Neural cell (in vitro differentiated cells): ENCODE measurements at regions not wholly inside any gene's neighbourhood (a gene's known extent, or its start where the extent isn't known, plus 50 kb on each side); places are given as distances from the start of the nearest gene placed in this dataset.

ENCODE experiments used
- H2AFZ ChIP-seq: fragments of 200-600, 300-800 bp; sonication (generic), shearing (Covaris generic); 2 replicates; pipeline ENCODE4 v1.6.0; 2014; ENCODE audit warnings: low read depth, mild to moderate bottlenecking, antibody characterized with exemption, low read length, moderate library complexity
- H3F3A ChIP-seq: fragments of 200-600 bp; shearing (Covaris generic); 2 replicates; pipeline ENCODE4 v1.6.1; 2016; ENCODE audit warnings: mild to moderate bottlenecking, moderate library complexity, mixed read lengths, antibody characterized with exemption, low read length; ENCODE audit not compliant: insufficient read depth, poor library complexity, severe bottlenecking
- H3K27ac ChIP-seq: fragments of 200-600, 300-800 bp; sonication (generic), shearing (Covaris generic); 2 replicates; pipeline ENCODE4 v1.5.1; 2014; ENCODE audit warnings: mild to moderate bottlenecking, low read length, moderate library complexity
- H3K27me3 ChIP-seq: fragments of 300-800, 200-600 bp; sonication (generic), shearing (Covaris generic); 2 replicates; pipeline ENCODE4 v1.6.0; 2014; ENCODE audit warnings: mild to moderate bottlenecking, low read depth, low read length, moderate library complexity; ENCODE audit not compliant: insufficient read depth
- H3K36me3 ChIP-seq: fragments of 300-800, 200-600 bp; sonication (generic), shearing (Covaris generic); 2 replicates; pipeline ENCODE4 v1.5.1; 2014; ENCODE audit warnings: mild to moderate bottlenecking, antibody characterized with exemption, low read length, moderate library complexity; ENCODE audit not compliant: insufficient read depth
- H3K4me2 ChIP-seq: fragments of 300-800, 200-600 bp; sonication (generic), shearing (Covaris generic); 2 replicates; pipeline ENCODE4 v1.6.0; 2014; ENCODE audit warnings: mild to moderate bottlenecking, low read length
- H3K4me3 ChIP-seq: fragments of 300-800, 200-600 bp; sonication (generic), shearing (Covaris generic); 2 replicates; pipeline ENCODE4 v1.5.1; 2014; ENCODE audit warnings: mild to moderate bottlenecking, low read length, moderate library complexity
- H3K79me2 ChIP-seq: fragments of 200-600 bp; shearing (Covaris generic); replicated peaks from 2 replicates; pipeline ENCODE4 v1.6.0; 2014; ENCODE audit warnings: mild to moderate bottlenecking, low read length, moderate library complexity; ENCODE audit not compliant: insufficient read depth
- H3K9ac ChIP-seq: fragments of 300-800, 200-600 bp; sonication (generic), shearing (Covaris generic); 2 replicates; pipeline ENCODE4 v1.6.1; 2016; ENCODE audit warnings: mild to moderate bottlenecking, low read length, mixed read lengths
- H3K9me2 ChIP-seq: fragments of 200-600 bp; shearing (Covaris generic); 2 replicates; pipeline ENCODE4 v1.6.1; 2016; ENCODE audit warnings: mild to moderate bottlenecking, low read length, mixed read lengths; ENCODE audit not compliant: insufficient read depth
- H3K9me3 ChIP-seq: fragments of 200-600, 300-800 bp; sonication (generic), shearing (Covaris generic); 2 replicates; pipeline ENCODE4 v1.6.1; 2016; ENCODE audit warnings: mild to moderate bottlenecking, mixed run types, low read length, moderate library complexity, mixed read lengths
- H4K20me1 ChIP-seq: fragments of 200-600 bp; shearing (Covaris generic); 2 replicates; pipeline ENCODE4 v1.6.1; 2016; ENCODE audit warnings: mild to moderate bottlenecking, mixed run types; ENCODE audit not compliant: insufficient read depth
- CTCF ChIP-seq: fragments of 450-650 bp; IDR thresholded peaks from 2 replicates; pipeline ENCODE4 v1.5.1; 2014; ENCODE audit warnings: antibody characterized with exemption, mild to moderate bottlenecking, moderate library complexity; ENCODE audit not compliant: poor library complexity, severe bottlenecking
- EP300 ChIP-seq: fragments of 450-650 bp; conservative IDR thresholded peaks from 2 replicates; pipeline ENCODE4 v1.6.1; 2014; ENCODE audit warnings: antibody characterized with exemption, mild to moderate bottlenecking, moderate library complexity; ENCODE audit not compliant: poor library complexity, severe bottlenecking
- EZH2 ChIP-seq: fragments of 200-600, 300-800 bp; shearing (Covaris generic), sonication (generic); IDR thresholded peaks from 2 replicates; pipeline ENCODE4 v1.6.1; 2014; ENCODE audit warnings: antibody characterized with exemption, low read length, borderline replicate concordance, mild to moderate bottlenecking; ENCODE audit not compliant: insufficient read depth, poor library complexity, severe bottlenecking
- MXI1 ChIP-seq: fragments of 450-650 bp; conservative IDR thresholded peaks from 2 replicates; pipeline ENCODE4 v1.6.1; 2014; ENCODE audit warnings: antibody characterized with exemption, mild to moderate bottlenecking; ENCODE audit not compliant: poor library complexity, severe bottlenecking
- POLR2AphosphoS5 ChIP-seq: IDR thresholded peaks from 2 replicates; pipeline ENCODE4 v1.6.1; 2012
- RAD21 ChIP-seq: fragments of 450-650 bp; conservative IDR thresholded peaks from 2 replicates; pipeline ENCODE4 v1.6.1; 2014; ENCODE audit warnings: antibody characterized with exemption, mild to moderate bottlenecking, moderate library complexity
- REST ChIP-seq: IDR thresholded peaks from 2 replicates; pipeline ENCODE4 v1.6.1; 2012; ENCODE audit warnings: borderline replicate concordance
- SMC3 ChIP-seq: fragments of 450-650 bp; conservative IDR thresholded peaks from 2 replicates; pipeline ENCODE4 v1.6.1; 2014; ENCODE audit warnings: antibody characterized with exemption, mild to moderate bottlenecking, moderate library complexity; ENCODE audit not compliant: poor library complexity
- TAF1 ChIP-seq: IDR thresholded peaks from 2 replicates; pipeline ENCODE4 v1.6.1; 2012; ENCODE audit warnings: low read depth

- H3K79me2 ChIP-seq, result no peaks in the 10 kb centered on the region
- no peaks in the 10 kb centered on the region for H3K9me2 ChIP-seq
- no peaks in the 10 kb centered on the region for H3K27me3 ChIP-seq
- no peak overlapping the region for H3K4me2 ChIP-seq
- H4K20me1 ChIP-seq, result no peaks in the 10 kb centered on the region
- H3K27ac ChIP-seq, result no peak overlapping the region
- H3K36me3 ChIP-seq, result no peaks in the 10 kb centered on the region
- H3K4me3 ChIP-seq, result no peak overlapping the region
- H3K9ac ChIP-seq, result no peak overlapping the region
- no peaks in the 10 kb centered on the region for H3F3A ChIP-seq
- no peak for TF ChIP-seq CTCF
- no peak for TF ChIP-seq SMC3
- TF ChIP-seq EZH2, result no peak
- TF ChIP-seq REST, result no peak
- TF ChIP-seq EP300, result no peak
- no peak for TF ChIP-seq TAF1
- no peak for TF ChIP-seq POLR2AphosphoS5
- TF ChIP-seq MXI1, result no peak
- no peak for TF ChIP-seq RAD21
- H3K9me3 ChIP-seq, result no peaks in the 10 kb centered on the region
- no peak overlapping the region for H2AFZ ChIP-seq
Measured at GRCh38 chr2:128681507-128681906, 362.8 kb upstream of the HS6ST1 start.

- H3K9ac ChIP-seq, result no peak overlapping the region
- no peak overlapping the region for H3K4me3 ChIP-seq
- H3K27ac ChIP-seq, result no peak overlapping the region
- H4K20me1 ChIP-seq, result no peaks in the 10 kb centered on the region
- TF ChIP-seq TAF1, result no peak
- TF ChIP-seq EP300, result no peak
- no peak for TF ChIP-seq POLR2AphosphoS5
- no peak for TF ChIP-seq CTCF
- TF ChIP-seq MXI1, result no peak
- no peak for TF ChIP-seq REST
- TF ChIP-seq EZH2, result no peak
- no peak for TF ChIP-seq RAD21
- no peak for TF ChIP-seq SMC3
- no peaks in the 10 kb centered on the region for H3K9me3 ChIP-seq
- H3K9me2 ChIP-seq, result no peaks in the 10 kb centered on the region
- H3K4me2 ChIP-seq, result no peak overlapping the region
- H3F3A ChIP-seq, result no peaks in the 10 kb centered on the region
- H3K79me2 ChIP-seq, result no peaks in the 10 kb centered on the region
- no peak overlapping the region for H2AFZ ChIP-seq
- H3K27me3 ChIP-seq, result no peaks in the 10 kb centered on the region
- H3K36me3 ChIP-seq, result no peaks in the 10 kb centered on the region
Measured at GRCh38 chr2:128682266-128682665, 363.6 kb upstream of the HS6ST1 start.
